HCT116 (cell line): ENCODE measurements at regions not wholly inside any gene's neighbourhood (a gene's known extent, or its start where the extent isn't known, plus 50 kb on each side); places are given as distances from the start of the nearest gene placed in this dataset.

Experiments used
- ATAC-seq: fragments of 200-7000 bp; cut with Tn5 transposase; 2 replicates; pipeline ENCODE4 v1.9.1; 2020; ENCODE audit warnings: mild to moderate bottlenecking, moderate library complexity
- BruUV-seq: library from RNA; stranded (reverse); fragments of 400-500 nt; replicated peaks from 2 replicates; lab custom pipeline; 2021; lab: Mats Ljungman, UMichigan
- CTCF ChIA-PET: fragments of 300-600 bp; sonication (Branson Sonifier 250); formaldehyde crosslinking; loops from one replicate; lab custom pipeline; 2021; ENCODE audit warnings: antibody characterized with exemption; lab: Charles Lee
- POLR2A ChIA-PET: fragments of 300-600, 350-600 bp; sonication (Branson Sonifier 250); formaldehyde crosslinking; loops from one replicate; lab custom pipeline; 2021; ENCODE audit warnings: antibody characterized with exemption; lab: Charles Lee
- RAD21 ChIA-PET, 2 experiments: fragments of 300-600 bp; sonication (Branson Sonifier 250); formaldehyde crosslinking; loops; one replicate each; lab custom pipeline; 2023; ENCODE audit warnings: low total read pairs in 2 of 2; ENCODE audit not compliant: uncharacterized antibody in 2 of 2, unreplicated experiment in 2 of 2, low non-redundant PET in 1 of 2; lab: Charles Lee
- DNase-seq: peaks from one replicate; pipeline ENCODE4 v3.0.0-alpha.2; 2010; ENCODE audit warnings: low read depth, low spot score
- H2AFZ ChIP-seq: fragments of 200-600 bp; shearing (Covaris generic), sonication (generic); 2 replicates; pipeline ENCODE4 v1.6.1; 2017; ENCODE audit warnings: low read depth, mixed run types, mixed read lengths, antibody characterized with exemption, low read length; ENCODE audit not compliant: poor library complexity, severe bottlenecking
- H3K27ac ChIP-seq: 2 replicates; pipeline ENCODE4 v1.5.1; 2012; ENCODE audit warnings: low read depth, low read length
- H3K27me3 ChIP-seq: fragments of 200-600 bp; sonication (generic); 2 replicates; pipeline ENCODE4 v1.6.1; 2016; ENCODE audit warnings: mixed run types, low read length, mixed read lengths; ENCODE audit not compliant: insufficient read depth
- H3K36me3 ChIP-seq, 2 experiments: fragments of 200-500 bp in 1 of 2; fragments of 200-600 bp in 1 of 2; sonication (Bioruptor generic) in 1 of 2; sonication (generic) in 1 of 2; 2 replicates each; pipeline versions ENCODE4 v1.5.1 to v1.6.1; 2014 to 2016; ENCODE audit warnings: low read length in 2 of 2, inconsistent platforms in 1 of 2, mixed read lengths in 1 of 2, mixed run types in 1 of 2; ENCODE audit not compliant: insufficient read depth in 2 of 2, control insufficient read depth in 1 of 2
- H3K4me1 ChIP-seq, 2 experiments: fragments of 200-600 bp in 1 of 2; sonication (generic) in 1 of 2; 2 replicates each; pipeline versions ENCODE4 v1.5.1 to v1.6.1; 2012 to 2017; ENCODE audit warnings: low read length in 2 of 2, inconsistent platforms in 1 of 2, mild to moderate bottlenecking in 1 of 2, mixed read lengths in 1 of 2, mixed run types in 1 of 2, moderate library complexity in 1 of 2; ENCODE audit not compliant: insufficient read depth in 2 of 2, control insufficient read depth in 1 of 2
- H3K4me2 ChIP-seq: fragments of 200-600 bp; sonication (generic); 2 replicates; pipeline ENCODE4 v1.6.1; 2017; ENCODE audit warnings: mixed run types, low read length, mixed read lengths
- H3K4me3 ChIP-seq, 2 experiments: fragments of 200-600 bp in 1 of 2; sonication (generic) in 1 of 2; replicated peaks in 1 of 2; 2 replicates each; pipeline ENCODE4 v1.5.1; 2011 to 2016; ENCODE audit warnings: low read length in 2 of 2, control low read depth in 1 of 2, low read depth in 1 of 2, mild to moderate bottlenecking in 1 of 2, mixed read lengths in 1 of 2, mixed run types in 1 of 2
- H3K79me2 ChIP-seq: fragments of 200-600 bp; sonication (generic); 2 replicates; pipeline ENCODE4 v1.6.1; 2017; ENCODE audit warnings: mild to moderate bottlenecking, mixed run types, low read length, moderate library complexity, mixed read lengths; ENCODE audit not compliant: insufficient read depth
- H3K9ac ChIP-seq: fragments of 200-600 bp; sonication (generic); 2 replicates; pipeline ENCODE4 v1.6.1; 2016; ENCODE audit warnings: low read length, mixed read lengths
- H3K9me2 ChIP-seq: fragments of 200-600 bp; sonication (generic), shearing (Covaris generic); 2 replicates; pipeline ENCODE4 v1.6.1; 2017; ENCODE audit warnings: mixed run types, mild to moderate bottlenecking, moderate library complexity; ENCODE audit not compliant: insufficient read depth
- H3K9me3 ChIP-seq, 2 experiments: fragments of 200-500 bp in 1 of 2; fragments of 200-600 bp in 1 of 2; sonication (Bioruptor generic) in 1 of 2; sonication (generic) in 1 of 2; 2 replicates each; pipeline ENCODE4 v1.6.1; 2014 to 2017; ENCODE audit warnings: low read length in 2 of 2, mixed read lengths in 2 of 2, inconsistent platforms in 1 of 2, low read depth in 1 of 2, mild to moderate bottlenecking in 1 of 2, mixed run types in 1 of 2, moderate library complexity in 1 of 2; ENCODE audit not compliant: control insufficient read depth in 1 of 2, insufficient read depth in 1 of 2
- H4K20me1 ChIP-seq: fragments of 200-600 bp; sonication (generic), shearing (Covaris generic); 2 replicates; pipeline ENCODE4 v1.6.1; 2017; ENCODE audit warnings: mixed run types, mild to moderate bottlenecking, moderate library complexity; ENCODE audit not compliant: insufficient read depth
- CEBPB ChIP-seq: IDR thresholded peaks from 2 replicates; pipeline ENCODE4 v1.6.1; 2012; ENCODE audit warnings: low read depth
- ELF1 ChIP-seq: IDR thresholded peaks from 2 replicates; pipeline ENCODE4 v1.6.1; 2012; ENCODE audit warnings: low read depth, borderline replicate concordance
- JUND ChIP-seq: IDR thresholded peaks from 2 replicates; pipeline ENCODE4 v1.6.1; 2012
- POLR2AphosphoS5 ChIP-seq: IDR thresholded peaks from 2 replicates; pipeline ENCODE4 v1.6.1; 2011; ENCODE audit warnings: mild to moderate bottlenecking, low read depth, low read length, moderate library complexity
- RAD21 ChIP-seq: IDR thresholded peaks from 2 replicates; pipeline ENCODE4 v1.6.1; 2012; ENCODE audit warnings: low read depth, mild to moderate bottlenecking
- SIN3A ChIP-seq: IDR thresholded peaks from 2 replicates; pipeline ENCODE4 v1.6.1; 2012; ENCODE audit warnings: low read depth
- SP1 ChIP-seq: IDR thresholded peaks from 2 replicates; pipeline ENCODE4 v1.6.1; 2012; ENCODE audit warnings: low read depth
- SRF ChIP-seq: IDR thresholded peaks from 2 replicates; pipeline ENCODE4 v1.6.1; 2012; ENCODE audit warnings: low read depth
- TCF7L2 ChIP-seq: IDR thresholded peaks from 2 replicates; pipeline ENCODE4 v1.7.0; 2011; ENCODE audit warnings: borderline replicate concordance, inconsistent platforms; ENCODE audit not compliant: insufficient read depth, insufficient read length; ENCODE audit errors: extremely low read depth
- YY1 ChIP-seq: IDR thresholded peaks from 2 replicates; pipeline ENCODE4 v1.6.1; 2011; ENCODE audit warnings: low read length, low read depth, moderate library complexity, mild to moderate bottlenecking; ENCODE audit not compliant: insufficient replicate concordance; ENCODE audit errors: extremely low read depth
- ZBTB33 ChIP-seq: IDR thresholded peaks from 2 replicates; pipeline ENCODE4 v1.6.1; 2011; ENCODE audit warnings: mild to moderate bottlenecking, low read length, moderate library complexity; ENCODE audit not compliant: insufficient replicate concordance; ENCODE audit errors: extremely low read depth
- ZFX ChIP-seq: fragments of 450-650 bp; IDR thresholded peaks from 2 replicates; pipeline ENCODE4 v1.6.1; 2017
- intact Hi-C: fragments of 100-400 bp; cut with micrococcal nuclease; formaldehyde crosslinking; loops from 2 replicates; pipeline ENCODE4 v1.10.0; 2022

GRCh38 chr14:43413084-43413483 lies 1094.0 kb downstream of the FSCB start:
- Histone ChIP-seq H4K20me1 (no peaks in the 10 kb centered on the region), H3K27me3 (no peaks in the 10 kb centered on the region)
- no peak for ATAC-seq
- TF ChIP-seq SRF = no peak
- TF ChIP-seq RAD21 = no peak
- no peak for TF ChIP-seq CEBPB
- no peak for TF ChIP-seq YY1
- TF ChIP-seq SP1 = no peak
- TF ChIP-seq ELF1 = no peak
- TF ChIP-seq ZBTB33 = no peak
- no peak for TF ChIP-seq TCF7L2
- no peak for TF ChIP-seq SIN3A
- TF ChIP-seq, all 23 proteins: peak for 0
- POLR2A ChIA-PET = no interaction called here
- Histone ChIP-seq H3K27ac (no peak overlapping the region), H3K4me3 (no peak overlapping the region), H3K4me1 (no peaks in the 10 kb centered on the region), H3K36me3 (no peaks in the 10 kb centered on the region), H3K9me2 (no peaks in the 10 kb centered on the region), H3K9ac (no peak overlapping the region), H2AFZ (no peak overlapping the region), H3K79me2 (no peaks in the 10 kb centered on the region), H3K4me2 (no peak overlapping the region), H3K9me3 (no peaks in the 10 kb centered on the region)
- CTCF ChIA-PET = no interaction called here
- RAD21 ChIA-PET = no interaction called here
- intact Hi-C loops = no loop called here
- no TSS peak for BruUV-seq
- DNase-seq = no peak

GRCh38 chr14:43411841-43412240 lies 1095.2 kb downstream of the FSCB start:
- Histone ChIP-seq H3K27me3 (no peaks in the 10 kb centered on the region), H3K4me2 (no peak overlapping the region), H2AFZ (no peak overlapping the region), H3K36me3 (no peaks in the 10 kb centered on the region), H3K9me3 (no peaks in the 10 kb centered on the region), H4K20me1 (no peaks in the 10 kb centered on the region), H3K9ac (no peak overlapping the region), H3K27ac (no peak overlapping the region), H3K79me2 (no peaks in the 10 kb centered on the region), H3K4me1 (no peaks in the 10 kb centered on the region), H3K9me2 (no peaks in the 10 kb centered on the region), H3K4me3 (no peak overlapping the region)
- intact Hi-C loops = no loop called here
- ChIA-PET CTCF (no interaction called here), RAD21 (no interaction called here), POLR2A (no interaction called here)
- no peak for ATAC-seq
- TF ChIP-seq POLR2AphosphoS5 (no peak), ZBTB33 (no peak), JUND (no peak), SP1 (no peak), SRF (no peak), ZFX (no peak)
- DNase-seq = no peak
- BruUV-seq = no TSS peak
